ENCODE measurements at regions not wholly inside any gene's neighbourhood (a gene's known extent, or its start where the extent isn't known, plus 50 kb on each side); places are given as distances from the start of the nearest gene placed in this dataset.

GRCh38 chr9:99377790-99378775 is 156.0 kb downstream of the SEC61B start:
- Histone ChIP-seq H3K36me3 (no peaks in the 10 kb centered on the region), H3K27me3 (no peaks in the 10 kb centered on the region), H3K4me3 (no peak overlapping the region), H3K4me1 (no peaks in the 10 kb centered on the region), H3K27ac (no peak overlapping the region), H3K9me3 (no peaks in the 10 kb centered on the region)
- TF ChIP-seq CTCF (IDR thresholded peaks at IDR 0.05), result no peak
- DNase-seq (no peak), ATAC-seq (no peak)
- intact Hi-C loops (cut with DNase I), result no loop called here

GRCh38 chr9:99383536-99383935 is 161.5 kb downstream of the SEC61B start:
- no peak for TF ChIP-seq CTCF (IDR thresholded peaks at IDR 0.05)
- Histone ChIP-seq H3K36me3 (no peaks in the 10 kb centered on the region), H3K9me3 (no peaks in the 10 kb centered on the region), H3K4me1 (no peaks in the 10 kb centered on the region), H3K27ac (no peak overlapping the region), H3K4me3 (no peak overlapping the region), H3K27me3 (no peaks in the 10 kb centered on the region)
- ATAC-seq (no peak), DNase-seq (no peak)
- intact Hi-C loops (cut with DNase I), result no loop called here

GRCh38 chr9:99385215-99385614 is 163.1 kb downstream of the SEC61B start:
- Histone ChIP-seq H3K4me3 (no peak overlapping the region), H3K9me3 (no peaks in the 10 kb centered on the region), H3K27me3 (no peaks in the 10 kb centered on the region), H3K36me3 (no peaks in the 10 kb centered on the region), H3K4me1 (no peaks in the 10 kb centered on the region), H3K27ac (no peak overlapping the region)
- TF ChIP-seq CTCF (IDR thresholded peaks at IDR 0.05), result no peak
- ATAC-seq (no peak), DNase-seq (no peak)
- intact Hi-C loops (cut with DNase I), result no loop called here

GRCh38 chr9:99385814-99386279 is 163.8 kb downstream of the SEC61B start:
- ATAC-seq, result peak; percentile 47
- Histone ChIP-seq H3K27ac (no peak overlapping the region), H3K4me3 (no peak overlapping the region), H3K36me3 (no peaks in the 10 kb centered on the region), H3K27me3 (no peaks in the 10 kb centered on the region), H3K9me3 (no peaks in the 10 kb centered on the region), H3K4me1 (no peaks in the 10 kb centered on the region)
- no peak for TF ChIP-seq CTCF (IDR thresholded peaks at IDR 0.05)
- intact Hi-C loops (cut with DNase I), result no loop called here
- peak in 1 of 4 donors; percentile 68 for DNase-seq

GRCh38 chr9:99387431-99387830 is 165.3 kb downstream of the SEC61B start:
- ATAC-seq (no peak), DNase-seq (no peak)
- intact Hi-C loops (cut with DNase I), result no loop called here
- Histone ChIP-seq H3K27ac (no peak overlapping the region), H3K4me1 (no peaks in the 10 kb centered on the region), H3K27me3 (no peaks in the 10 kb centered on the region), H3K36me3 (no peaks in the 10 kb centered on the region), H3K4me3 (no peak overlapping the region), H3K9me3 (no peaks in the 10 kb centered on the region)
- no peak for TF ChIP-seq CTCF (IDR thresholded peaks at IDR 0.05)

Data from left lung (tissue), 4 donors.